ENCODE measurements at regions not wholly inside any gene's neighbourhood (a gene's known extent, or its start where the extent isn't known, plus 50 kb on each side); places are given as distances from the start of the nearest gene placed in this dataset.

GRCh38 chr9:83138422-83139135 lies 75.6 kb upstream of the RASEF start:
- H3K27me3 ChIP-seq (ENCODE audit: low read depth) = no peaks in the 10 kb centered on the region
- intact Hi-C loops (cut with micrococcal nuclease) = no loop called here
- H3K4me1 ChIP-seq = no peaks in the 10 kb centered on the region
- DNase-seq = no peak
- H3K9me3 ChIP-seq (replicated peaks) = no peaks in the 10 kb centered on the region
- no peaks in the 10 kb centered on the region for H3K36me3 ChIP-seq
- H3K4me3 ChIP-seq = no peak overlapping the region
- no peak overlapping the region for H3K27ac ChIP-seq (replicated peaks)
- TF ChIP-seq CTCF (IDR thresholded peaks at IDR 0.05; ENCODE audit: borderline replicate concordance) = no peak

- Histone ChIP-seq H3K9me3 (replicated peaks) (peaks cover 6% of the 10 kb centered on the region), H3K27ac (replicated peaks) (no peak overlapping the region), H3K4me1 (no peaks in the 10 kb centered on the region), H3K36me3 (no peaks in the 10 kb centered on the region), H3K4me3 (no peak overlapping the region), H3K27me3 (ENCODE audit: low read depth) (no peaks in the 10 kb centered on the region)
- TF ChIP-seq CTCF (IDR thresholded peaks at IDR 0.05; ENCODE audit: borderline replicate concordance) = no peak
- intact Hi-C loops (cut with micrococcal nuclease) = no loop called here
- no peak for DNase-seq
Measured at GRCh38 chr9:83133316-83133715, 70.4 kb upstream of the RASEF start.

DNA sequence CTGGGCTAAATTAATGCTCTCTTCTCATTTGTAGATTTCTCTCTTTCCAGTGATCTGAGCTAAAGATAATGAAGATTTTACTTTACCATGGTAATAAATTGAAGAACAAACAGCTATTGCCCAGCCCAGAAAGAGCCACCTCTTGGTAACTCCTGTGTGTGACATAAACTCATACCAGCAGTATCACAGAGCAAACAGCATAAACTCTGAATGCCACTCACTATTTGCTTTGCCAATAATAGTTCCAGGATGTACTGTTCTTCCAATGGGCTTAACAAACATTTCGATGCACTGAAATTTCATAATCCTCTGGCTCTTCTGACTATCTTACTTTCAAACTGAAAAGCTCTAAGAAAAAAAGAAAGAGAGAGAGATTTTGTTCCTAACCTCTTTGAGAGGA lies 69.8 kb upstream of the RASEF start:
- DNase-seq = no peak
- Histone ChIP-seq H3K36me3 (no peaks in the 10 kb centered on the region), H3K4me3 (no peak overlapping the region), H3K9me3 (replicated peaks) (peaks cover 11% of the 10 kb centered on the region), H3K4me1 (no peaks in the 10 kb centered on the region), H3K27ac (replicated peaks) (no peak overlapping the region), H3K27me3 (ENCODE audit: low read depth) (no peaks in the 10 kb centered on the region)
- intact Hi-C loops (cut with micrococcal nuclease) = no loop called here
- no peak for TF ChIP-seq CTCF (IDR thresholded peaks at IDR 0.05; ENCODE audit: borderline replicate concordance)

GRCh38 chr9:83130541-83130940 lies 67.6 kb upstream of the RASEF start:
- no peak overlapping the region for H3K4me3 ChIP-seq
- DNase-seq = no peak
- peaks cover 19% of the 10 kb centered on the region for H3K9me3 ChIP-seq (replicated peaks)
- H3K27me3 ChIP-seq (ENCODE audit: low read depth) = no peaks in the 10 kb centered on the region
- H3K36me3 ChIP-seq = no peaks in the 10 kb centered on the region
- no peaks in the 10 kb centered on the region for H3K4me1 ChIP-seq
- H3K27ac ChIP-seq (replicated peaks) = no peak overlapping the region
- no peak for TF ChIP-seq CTCF (IDR thresholded peaks at IDR 0.05; ENCODE audit: borderline replicate concordance)
- intact Hi-C loops (cut with micrococcal nuclease) = no loop called here

- no peak for DNase-seq
- Histone ChIP-seq H3K9me3 (replicated peaks) (peaks cover 19% of the 10 kb centered on the region), H3K27me3 (ENCODE audit: low read depth) (peaks cover 11% of the 10 kb centered on the region), H3K27ac (replicated peaks) (no peak overlapping the region), H3K36me3 (no peaks in the 10 kb centered on the region), H3K4me1 (no peaks in the 10 kb centered on the region), H3K4me3 (no peak overlapping the region)
- intact Hi-C loops (cut with micrococcal nuclease) = no loop called here
- TF ChIP-seq CTCF (IDR thresholded peaks at IDR 0.05; ENCODE audit: borderline replicate concordance) = no peak
Measured at GRCh38 chr9:83125671-83126070, 62.7 kb upstream of the RASEF start.

Data from left ventricle myocardium inferior (tissue), 1 donor.